ENCODE measurements at regions not wholly inside any gene's neighbourhood (a gene's known extent, or its start where the extent isn't known, plus 50 kb on each side); places are given as distances from the start of the nearest gene placed in this dataset.

GRCh38 chr3:70488816-70489215 lies 176.4 kb upstream of the MDFIC2 start:
- TF ChIP-seq CTCF (IDR thresholded peaks at IDR 0.05) (no peak), POLR2A (IDR thresholded peaks at IDR 0.05) (no peak)
